ENCODE measurements at regions not wholly inside any gene's neighbourhood (a gene's known extent, or its start where the extent isn't known, plus 50 kb on each side); places are given as distances from the start of the nearest gene placed in this dataset.
A peak's percentile ranks its signal among the peaks of the same experiment; 100 is the strongest.

DNA sequence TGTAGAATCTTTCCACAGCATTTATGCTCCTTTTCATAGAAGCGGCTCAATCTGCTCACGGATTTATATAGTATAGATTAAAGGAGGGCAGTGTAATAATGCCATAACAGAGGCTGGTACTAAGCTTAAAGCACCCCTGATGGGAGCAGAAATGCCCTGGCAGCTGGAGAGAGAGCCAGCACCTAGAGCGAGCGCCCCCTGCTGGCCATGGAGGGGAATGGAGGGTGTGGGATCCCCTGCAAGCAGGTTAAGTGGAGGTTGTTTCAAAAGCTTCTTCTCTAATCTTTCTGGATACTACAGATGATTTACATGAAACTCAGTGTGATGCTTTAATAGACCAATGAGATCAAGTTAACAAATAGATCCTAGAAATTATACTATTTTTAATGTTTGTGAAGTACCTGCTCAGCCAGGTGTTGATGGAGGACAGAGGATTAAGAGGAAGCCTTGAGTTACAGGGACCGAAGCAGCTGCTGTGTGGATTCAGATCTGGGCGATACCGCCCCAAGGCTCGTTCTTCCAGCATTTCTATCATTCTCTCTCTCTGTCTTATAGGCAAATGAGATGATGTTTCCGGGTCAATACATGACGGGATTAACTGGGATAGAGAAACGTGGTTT lies 1519.3 kb upstream of the TMEM132C start:
- no peak for DNase-seq (ENCODE audit: low read depth, low spot score)
- H3K9me3 ChIP-seq (ENCODE audit: control insufficient read depth, insufficient read depth, low read length) = peaks cover 25% of the 10 kb centered on the region
- TF ChIP-seq, protein P1, sequence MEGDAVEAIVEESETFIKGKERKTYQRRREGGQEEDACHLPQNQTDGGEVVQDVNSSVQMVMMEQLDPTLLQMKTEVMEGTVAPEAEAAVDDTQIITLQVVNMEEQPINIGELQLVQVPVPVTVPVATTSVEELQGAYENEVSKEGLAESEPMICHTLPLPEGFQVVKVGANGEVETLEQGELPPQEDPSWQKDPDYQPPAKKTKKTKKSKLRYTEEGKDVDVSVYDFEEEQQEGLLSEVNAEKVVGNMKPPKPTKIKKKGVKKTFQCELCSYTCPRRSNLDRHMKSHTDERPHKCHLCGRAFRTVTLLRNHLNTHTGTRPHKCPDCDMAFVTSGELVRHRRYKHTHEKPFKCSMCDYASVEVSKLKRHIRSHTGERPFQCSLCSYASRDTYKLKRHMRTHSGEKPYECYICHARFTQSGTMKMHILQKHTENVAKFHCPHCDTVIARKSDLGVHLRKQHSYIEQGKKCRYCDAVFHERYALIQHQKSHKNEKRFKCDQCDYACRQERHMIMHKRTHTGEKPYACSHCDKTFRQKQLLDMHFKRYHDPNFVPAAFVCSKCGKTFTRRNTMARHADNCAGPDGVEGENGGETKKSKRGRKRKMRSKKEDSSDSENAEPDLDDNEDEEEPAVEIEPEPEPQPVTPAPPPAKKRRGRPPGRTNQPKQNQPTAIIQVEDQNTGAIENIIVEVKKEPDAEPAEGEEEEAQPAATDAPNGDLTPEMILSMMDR (IDR thresholded peaks at IDR 0.05; ENCODE audit: low read depth, low read length) = peak; percentile 25
- no peaks in the 10 kb centered on the region for H3K27me3 ChIP-seq (ENCODE audit: control insufficient read depth, insufficient read depth, low read length)
- H3K27ac ChIP-seq (ENCODE audit: low read depth, low read length) = no peak overlapping the region
- ChIA-PET POLR2A (no interaction called here), CTCF (no interaction called here)
- no peak overlapping the region for H3K4me3 ChIP-seq (ENCODE audit: low read depth, low read length)

DNA sequence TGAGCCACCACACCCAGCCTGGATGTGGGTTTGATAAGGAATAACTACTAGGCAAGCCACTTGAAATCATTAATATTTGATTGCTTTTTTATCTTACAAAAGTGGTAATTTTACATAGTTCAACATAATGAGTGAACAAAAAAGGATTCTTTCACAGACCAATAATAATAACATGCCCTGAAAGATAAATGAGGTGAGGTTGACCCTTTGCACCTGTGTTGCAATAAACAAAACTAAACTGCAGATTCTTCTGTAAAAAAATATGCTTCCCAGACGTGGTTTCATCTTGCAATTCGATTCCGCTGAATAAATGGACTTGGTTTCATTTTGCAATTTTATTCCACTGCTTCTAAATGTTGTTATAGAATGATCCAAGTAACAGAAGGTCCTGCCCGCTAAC lies 1514.9 kb upstream of the TMEM132C start:
- H3K27me3 ChIP-seq (ENCODE audit: control insufficient read depth, insufficient read depth, low read length) = no peaks in the 10 kb centered on the region
- DNase-seq (ENCODE audit: low read depth, low spot score) = no peak
- H3K9me3 ChIP-seq (ENCODE audit: control insufficient read depth, insufficient read depth, low read length) = peaks cover 29% of the 10 kb centered on the region
- no peak overlapping the region for H3K27ac ChIP-seq (ENCODE audit: low read depth, low read length)
- H3K4me3 ChIP-seq (ENCODE audit: low read depth, low read length) = no peak overlapping the region
- CTCF ChIA-PET = no interaction called here
- POLR2A ChIA-PET = no interaction called here
- TF ChIP-seq, protein P1 (IDR thresholded peaks at IDR 0.05; ENCODE audit: low read depth, low read length) = no peak

DNA sequence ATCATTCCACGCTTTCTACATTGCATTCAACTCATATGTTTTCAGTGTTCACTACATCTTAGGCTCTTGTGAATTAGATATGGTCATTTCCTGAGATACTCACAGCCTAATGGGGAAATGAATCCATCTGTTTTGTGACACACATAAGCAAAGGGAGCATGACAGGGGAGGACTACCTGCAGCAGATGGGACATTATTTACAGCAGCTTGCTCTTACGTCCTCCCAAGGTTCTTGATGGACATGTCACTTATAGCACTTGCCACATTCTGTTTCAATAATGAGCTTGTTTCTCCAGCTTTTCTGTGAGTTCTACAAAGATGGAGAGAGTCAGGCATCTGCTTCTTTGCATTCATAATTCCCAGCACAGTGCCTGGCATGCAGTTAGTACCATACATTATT lies 1509.6 kb upstream of the TMEM132C start:
- CTCF ChIA-PET = no interaction called here
- TF ChIP-seq, protein P1 (IDR thresholded peaks at IDR 0.05; ENCODE audit: low read depth, low read length) = no peak
- POLR2A ChIA-PET = no interaction called here
- no peaks in the 10 kb centered on the region for H3K27me3 ChIP-seq (ENCODE audit: control insufficient read depth, insufficient read depth, low read length)
- peaks cover 14% of the 10 kb centered on the region; the same call in 1 of the 2 replicates for H3K9me3 ChIP-seq (ENCODE audit: control insufficient read depth, insufficient read depth, low read length)
- H3K27ac ChIP-seq (ENCODE audit: low read depth, low read length) = no peak overlapping the region
- no peak for DNase-seq (ENCODE audit: low read depth, low spot score)
- H3K4me3 ChIP-seq (ENCODE audit: low read depth, low read length) = no peak overlapping the region

DNA sequence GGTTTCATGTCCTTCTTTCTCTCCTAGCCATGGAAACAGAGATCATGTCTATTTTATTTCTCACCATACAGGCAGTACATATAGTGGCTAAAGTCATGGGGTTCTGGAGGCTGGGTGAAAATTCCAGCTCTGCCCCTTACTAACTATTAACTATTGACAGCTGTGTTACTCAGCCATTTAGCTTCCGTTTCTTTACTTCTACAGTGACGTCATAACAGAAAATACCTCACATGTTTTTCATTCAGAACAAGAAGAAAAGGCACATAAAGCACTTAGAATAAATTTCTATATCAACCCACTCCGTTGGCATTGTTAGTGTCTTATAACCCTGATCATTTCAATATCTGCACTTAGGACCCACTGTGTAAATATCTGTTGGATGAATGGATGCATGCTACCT lies 1506.9 kb upstream of the TMEM132C start:
- H3K27me3 ChIP-seq (ENCODE audit: control insufficient read depth, insufficient read depth, low read length) = no peaks in the 10 kb centered on the region
- ChIA-PET POLR2A (no interaction called here), CTCF (no interaction called here)
- TF ChIP-seq, protein P1 (IDR thresholded peaks at IDR 0.05; ENCODE audit: low read depth, low read length) = no peak
- H3K9me3 ChIP-seq (ENCODE audit: control insufficient read depth, insufficient read depth, low read length) = peaks cover 28% of the 10 kb centered on the region; the same call in 1 of the 2 replicates
- no peak overlapping the region for H3K27ac ChIP-seq (ENCODE audit: low read depth, low read length)
- H3K4me3 ChIP-seq (ENCODE audit: low read depth, low read length) = no peak overlapping the region
- no peak for DNase-seq (ENCODE audit: low read depth, low spot score)

DNA sequence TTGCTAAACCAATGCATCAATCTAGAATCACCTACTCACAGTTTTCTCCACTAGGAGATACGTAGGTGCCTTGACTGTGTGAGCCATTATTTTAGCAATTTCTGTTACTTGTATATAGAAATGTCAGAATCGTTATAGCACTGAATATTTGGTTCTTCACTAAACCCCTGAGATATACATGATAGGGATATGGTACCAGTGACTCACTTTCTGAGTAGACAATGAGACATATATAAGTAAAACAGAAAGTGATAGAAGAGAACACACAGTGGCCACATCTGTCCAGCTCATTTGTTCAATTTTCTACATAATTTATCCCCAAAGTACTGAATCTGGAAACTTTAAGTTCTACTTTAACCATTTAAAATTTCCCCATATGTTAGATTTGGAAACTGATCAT lies 1505.5 kb upstream of the TMEM132C start:
- DNase-seq (ENCODE audit: low read depth, low spot score) = no peak
- Histone ChIP-seq H3K9me3 (ENCODE audit: control insufficient read depth, insufficient read depth, low read length) (peaks cover 25% of the 10 kb centered on the region; the same call in 1 of the 2 replicates), H3K27ac (ENCODE audit: low read depth, low read length) (no peak overlapping the region), H3K27me3 (ENCODE audit: control insufficient read depth, insufficient read depth, low read length) (no peaks in the 10 kb centered on the region), H3K4me3 (ENCODE audit: low read depth, low read length) (no peak overlapping the region)
- POLR2A ChIA-PET = no interaction called here
- CTCF ChIA-PET = no interaction called here
- TF ChIP-seq, protein P1 (IDR thresholded peaks at IDR 0.05; ENCODE audit: low read depth, low read length) = no peak
